Osteoblast (primary cell): ENCODE measurements at regions not wholly inside any gene's neighbourhood (a gene's known extent, or its start where the extent isn't known, plus 50 kb on each side); places are given as distances from the start of the nearest gene placed in this dataset.
"Not testable (repeated sequence)": the region's sequence is repeated elsewhere in the genome, so short reads cannot be mapped to it uniquely, and the experiment has no call there.

Source experiments
- DNase-seq: peaks from one replicate; pipeline ENCODE4 v3.0.0; 2011; ENCODE audit warnings: low spot score, mixed read lengths; ENCODE audit not compliant: insufficient read length; ENCODE audit errors: missing footprints
- H2AFZ ChIP-seq: 2 replicates; pipeline ENCODE4 v1.6.0; 2011; ENCODE audit warnings: mild to moderate bottlenecking, low read length
- H3K27ac ChIP-seq: 2 replicates; pipeline ENCODE4 v1.5.1; 2011; ENCODE audit warnings: mild to moderate bottlenecking, low read depth, low read length, moderate library complexity
- H3K27me3 ChIP-seq: 2 replicates; pipeline ENCODE4 v1.6.0; 2012; ENCODE audit warnings: mild to moderate bottlenecking, control low read depth, inconsistent platforms, low read length, moderate library complexity; ENCODE audit not compliant: insufficient read depth
- H3K36me3 ChIP-seq: 2 replicates; pipeline ENCODE4 v1.5.1; 2011; ENCODE audit warnings: mild to moderate bottlenecking, low read length, control low read depth, moderate library complexity; ENCODE audit not compliant: insufficient read depth
- H3K4me1 ChIP-seq: 2 replicates; pipeline ENCODE4 v1.5.1; 2011; ENCODE audit warnings: mild to moderate bottlenecking, low read length, control low read depth, moderate library complexity; ENCODE audit not compliant: insufficient read depth
- H3K4me2 ChIP-seq: 2 replicates; pipeline ENCODE4 v1.6.0; 2011; ENCODE audit warnings: mild to moderate bottlenecking, low read length; ENCODE audit not compliant: insufficient read depth
- H3K4me3 ChIP-seq: fragments of 200-600 bp; sonication (generic); 3 replicates; pipeline ENCODE4 v1.5.1; 2012; ENCODE audit warnings: mild to moderate bottlenecking, low read length, inconsistent platforms; ENCODE audit not compliant: insufficient read depth
- H3K79me2 ChIP-seq: 2 replicates; pipeline ENCODE4 v1.6.0; 2012; ENCODE audit warnings: mild to moderate bottlenecking, low read length, control low read depth, inconsistent platforms; ENCODE audit not compliant: insufficient read depth
- H3K9me3 ChIP-seq: 2 replicates; pipeline ENCODE4 v1.5.1; 2011; ENCODE audit warnings: low read depth, low read length, control low read depth
- H4K20me1 ChIP-seq: 2 replicates; pipeline ENCODE4 v1.6.0; 2012; ENCODE audit warnings: mild to moderate bottlenecking, low read length, control low read depth; ENCODE audit not compliant: insufficient read depth
- TF ChIP-seq, protein P1 (sequence below): IDR thresholded peaks from 2 replicates; pipeline ENCODE4 v1.5.1; 2011; ENCODE audit warnings: mild to moderate bottlenecking, low read depth, low read length, moderate library complexity; ENCODE audit errors: extremely low read depth

GRCh38 chr14:43548368-43548767 lies 958.7 kb downstream of the FSCB start:
- H2AFZ ChIP-seq, result no peak overlapping the region
- H3K4me2 ChIP-seq, result no peak overlapping the region
- no peaks in the 10 kb centered on the region for H3K36me3 ChIP-seq
- no peaks in the 10 kb centered on the region for H4K20me1 ChIP-seq
- H3K4me1 ChIP-seq, result no peaks in the 10 kb centered on the region
- H3K79me2 ChIP-seq, result no peaks in the 10 kb centered on the region
- no peak for DNase-seq
- no peaks in the 10 kb centered on the region for H3K27me3 ChIP-seq
- no peaks in the 10 kb centered on the region for H3K9me3 ChIP-seq
- no peak overlapping the region for H3K4me3 ChIP-seq
- H3K27ac ChIP-seq, result no peak overlapping the region
- TF ChIP-seq, protein P1, sequence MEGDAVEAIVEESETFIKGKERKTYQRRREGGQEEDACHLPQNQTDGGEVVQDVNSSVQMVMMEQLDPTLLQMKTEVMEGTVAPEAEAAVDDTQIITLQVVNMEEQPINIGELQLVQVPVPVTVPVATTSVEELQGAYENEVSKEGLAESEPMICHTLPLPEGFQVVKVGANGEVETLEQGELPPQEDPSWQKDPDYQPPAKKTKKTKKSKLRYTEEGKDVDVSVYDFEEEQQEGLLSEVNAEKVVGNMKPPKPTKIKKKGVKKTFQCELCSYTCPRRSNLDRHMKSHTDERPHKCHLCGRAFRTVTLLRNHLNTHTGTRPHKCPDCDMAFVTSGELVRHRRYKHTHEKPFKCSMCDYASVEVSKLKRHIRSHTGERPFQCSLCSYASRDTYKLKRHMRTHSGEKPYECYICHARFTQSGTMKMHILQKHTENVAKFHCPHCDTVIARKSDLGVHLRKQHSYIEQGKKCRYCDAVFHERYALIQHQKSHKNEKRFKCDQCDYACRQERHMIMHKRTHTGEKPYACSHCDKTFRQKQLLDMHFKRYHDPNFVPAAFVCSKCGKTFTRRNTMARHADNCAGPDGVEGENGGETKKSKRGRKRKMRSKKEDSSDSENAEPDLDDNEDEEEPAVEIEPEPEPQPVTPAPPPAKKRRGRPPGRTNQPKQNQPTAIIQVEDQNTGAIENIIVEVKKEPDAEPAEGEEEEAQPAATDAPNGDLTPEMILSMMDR, result no peak

GRCh38 chr14:43547596-43547995 lies 959.5 kb downstream of the FSCB start:
- not testable (repeated sequence) for H3K27ac ChIP-seq, H3K4me2 ChIP-seq, H2AFZ ChIP-seq, H3K27me3 ChIP-seq, H3K4me3 ChIP-seq, H3K4me1 ChIP-seq, H4K20me1 ChIP-seq, H3K9me3 ChIP-seq, H3K36me3 ChIP-seq, H3K79me2 ChIP-seq, DNase-seq

GRCh38 chr14:43541356-43541755 lies 965.7 kb downstream of the FSCB start:
- no peak overlapping the region for H3K4me2 ChIP-seq
- TF ChIP-seq, protein P1, result no peak
- no peaks in the 10 kb centered on the region for H3K79me2 ChIP-seq
- no peak overlapping the region for H2AFZ ChIP-seq
- no peaks in the 10 kb centered on the region for H3K36me3 ChIP-seq
- no peaks in the 10 kb centered on the region for H3K27me3 ChIP-seq
- no peak overlapping the region for H3K27ac ChIP-seq
- H3K4me1 ChIP-seq, result no peaks in the 10 kb centered on the region
- DNase-seq, result no peak
- no peaks in the 10 kb centered on the region for H4K20me1 ChIP-seq
- H3K4me3 ChIP-seq, result no peak overlapping the region
- H3K9me3 ChIP-seq, result peaks cover under 1% of the 10 kb centered on the region

DNA sequence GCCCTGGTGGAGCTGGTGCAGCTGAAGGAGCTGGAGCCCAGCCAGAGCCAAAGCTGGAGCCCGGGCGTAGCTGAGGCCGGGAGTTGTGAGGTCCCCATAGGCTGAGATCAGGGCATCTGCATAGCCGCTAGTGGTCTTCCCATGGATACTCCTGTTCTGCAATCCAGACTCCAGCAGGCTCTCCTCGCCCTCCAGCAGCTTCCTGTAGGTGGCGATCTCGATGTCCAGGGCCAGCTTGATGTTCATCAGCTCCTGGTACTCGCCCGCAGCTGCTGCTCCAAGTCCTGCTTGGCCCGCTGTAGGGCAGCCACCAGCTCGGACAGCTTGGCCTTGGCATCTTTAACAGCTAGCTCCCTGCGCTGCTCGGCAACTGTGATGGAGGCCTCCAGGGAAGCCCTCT lies 966.1 kb downstream of the FSCB start:
- Histone ChIP-seq H3K4me3 (no peak overlapping the region), H3K9me3 (peaks cover 4% of the 10 kb centered on the region), H2AFZ (no peak overlapping the region), H4K20me1 (no peaks in the 10 kb centered on the region), H3K4me2 (no peak overlapping the region), H3K4me1 (no peaks in the 10 kb centered on the region), H3K36me3 (no peaks in the 10 kb centered on the region), H3K79me2 (no peaks in the 10 kb centered on the region), H3K27me3 (no peaks in the 10 kb centered on the region), H3K27ac (no peak overlapping the region)
- TF ChIP-seq, protein P1, result no peak
- no peak for DNase-seq
